Sigmoid colon (tissue), 4 donors: ENCODE measurements at regions not wholly inside any gene's neighbourhood (a gene's known extent, or its start where the extent isn't known, plus 50 kb on each side); places are given as distances from the start of the nearest gene placed in this dataset.

Experiments used
- POLR2A ChIP-seq, 2 donors: fragments of 450-650 bp; IDR thresholded peaks; one replicate each; pipeline ENCODE4 v1.6.1; 2016; ENCODE audit warnings: antibody characterized with exemption in 2 of 2, mild to moderate bottlenecking in 2 of 2, moderate library complexity in 2 of 2
- POLR2AphosphoS5 ChIP-seq, 4 donors: sonication (generic); formaldehyde crosslinking; IDR thresholded peaks; one replicate each; pipeline ENCODE4 v1.6.1; 2017; ENCODE audit warnings: antibody characterized with exemption in 4 of 4
- TF ChIP-seq, protein P1 (sequence below), 4 experiments: fragments of 450-650 bp in 3 of 4; fragments of 200-600 bp in 1 of 4; IDR thresholded peaks; one replicate each; pipeline ENCODE4 v1.5.1; 2016 to 2019; ENCODE audit warnings: antibody characterized with exemption in 4 of 4, mild to moderate bottlenecking in 3 of 4, moderate library complexity in 2 of 4

DNA sequence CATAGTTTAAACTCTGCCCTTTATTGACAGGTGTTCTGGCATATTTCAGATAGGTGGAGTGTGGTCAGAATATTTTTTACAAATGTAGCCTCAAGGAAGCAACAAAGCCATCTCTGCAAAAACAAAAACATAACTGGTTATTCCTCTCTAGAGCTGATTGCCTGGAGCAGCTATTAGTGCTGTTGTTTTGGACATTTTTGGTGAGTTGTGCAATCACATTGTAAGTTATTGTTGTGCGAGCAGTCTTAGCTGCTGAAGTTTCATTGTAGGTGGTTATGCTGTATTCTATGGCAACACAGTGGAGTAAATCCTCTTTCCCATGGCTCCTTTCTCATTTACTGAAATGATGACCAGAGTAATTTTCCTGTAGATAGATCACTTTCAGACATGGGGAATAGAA is 1413.0 kb downstream of the PCDH7 start:
- TF ChIP-seq POLR2AphosphoS5 (IDR thresholded peaks at IDR 0.05) = no peak
- TF ChIP-seq, protein P1, sequence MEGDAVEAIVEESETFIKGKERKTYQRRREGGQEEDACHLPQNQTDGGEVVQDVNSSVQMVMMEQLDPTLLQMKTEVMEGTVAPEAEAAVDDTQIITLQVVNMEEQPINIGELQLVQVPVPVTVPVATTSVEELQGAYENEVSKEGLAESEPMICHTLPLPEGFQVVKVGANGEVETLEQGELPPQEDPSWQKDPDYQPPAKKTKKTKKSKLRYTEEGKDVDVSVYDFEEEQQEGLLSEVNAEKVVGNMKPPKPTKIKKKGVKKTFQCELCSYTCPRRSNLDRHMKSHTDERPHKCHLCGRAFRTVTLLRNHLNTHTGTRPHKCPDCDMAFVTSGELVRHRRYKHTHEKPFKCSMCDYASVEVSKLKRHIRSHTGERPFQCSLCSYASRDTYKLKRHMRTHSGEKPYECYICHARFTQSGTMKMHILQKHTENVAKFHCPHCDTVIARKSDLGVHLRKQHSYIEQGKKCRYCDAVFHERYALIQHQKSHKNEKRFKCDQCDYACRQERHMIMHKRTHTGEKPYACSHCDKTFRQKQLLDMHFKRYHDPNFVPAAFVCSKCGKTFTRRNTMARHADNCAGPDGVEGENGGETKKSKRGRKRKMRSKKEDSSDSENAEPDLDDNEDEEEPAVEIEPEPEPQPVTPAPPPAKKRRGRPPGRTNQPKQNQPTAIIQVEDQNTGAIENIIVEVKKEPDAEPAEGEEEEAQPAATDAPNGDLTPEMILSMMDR (IDR thresholded peaks at IDR 0.05) = no peak
- no peak for TF ChIP-seq POLR2A (IDR thresholded peaks at IDR 0.05)
